GM21515 (cell line): ENCODE measurements at regions not wholly inside any gene's neighbourhood (a gene's known extent, or its start where the extent isn't known, plus 50 kb on each side); places are given as distances from the start of the nearest gene placed in this dataset.

Experiments used
- ATAC-seq: cut with Tn5 transposase; IDR thresholded peaks from one replicate; pipeline ENCODE4 v1.9.1; 2021; ENCODE audit not compliant: unreplicated experiment

DNA sequence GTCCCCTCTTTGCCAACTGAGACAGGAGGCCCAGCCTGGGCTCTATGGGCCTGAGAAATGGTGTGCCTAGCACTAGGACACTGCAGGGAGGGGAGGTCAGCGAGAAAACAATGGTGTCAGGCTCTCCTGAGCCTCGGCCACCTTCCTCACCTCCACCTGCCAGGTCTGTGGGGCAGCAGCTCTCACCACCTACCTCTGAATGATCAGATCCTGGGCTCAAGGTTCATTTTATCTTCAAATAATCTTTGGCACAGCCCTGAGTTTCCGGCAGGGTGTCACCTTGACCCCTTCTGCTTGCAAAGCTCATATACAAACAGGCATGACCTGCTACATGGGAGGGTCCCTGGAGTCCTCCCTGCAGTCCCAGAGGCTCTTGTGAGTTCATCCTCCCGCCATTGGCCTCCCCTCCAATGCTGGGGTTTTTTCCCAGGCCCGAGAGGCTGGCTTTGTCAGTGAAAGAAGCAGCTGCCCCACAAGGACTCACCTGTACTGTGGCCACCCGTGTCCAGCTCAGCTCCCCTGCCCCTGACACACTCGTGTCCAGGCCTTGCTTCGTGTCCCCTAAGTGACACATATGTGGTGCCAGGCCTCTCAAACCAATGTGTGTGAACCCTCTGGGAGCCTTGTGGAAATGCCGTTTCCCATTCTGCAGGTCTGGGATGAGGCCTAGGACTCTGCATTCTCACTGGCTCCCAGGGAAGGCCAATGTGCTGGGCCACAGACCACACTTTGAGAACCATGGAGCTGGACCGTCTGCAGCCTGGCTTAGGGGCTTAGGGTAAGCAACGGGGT is 176.8 kb upstream of the CIBAR2 start:
- ATAC-seq = no peak

DNA sequence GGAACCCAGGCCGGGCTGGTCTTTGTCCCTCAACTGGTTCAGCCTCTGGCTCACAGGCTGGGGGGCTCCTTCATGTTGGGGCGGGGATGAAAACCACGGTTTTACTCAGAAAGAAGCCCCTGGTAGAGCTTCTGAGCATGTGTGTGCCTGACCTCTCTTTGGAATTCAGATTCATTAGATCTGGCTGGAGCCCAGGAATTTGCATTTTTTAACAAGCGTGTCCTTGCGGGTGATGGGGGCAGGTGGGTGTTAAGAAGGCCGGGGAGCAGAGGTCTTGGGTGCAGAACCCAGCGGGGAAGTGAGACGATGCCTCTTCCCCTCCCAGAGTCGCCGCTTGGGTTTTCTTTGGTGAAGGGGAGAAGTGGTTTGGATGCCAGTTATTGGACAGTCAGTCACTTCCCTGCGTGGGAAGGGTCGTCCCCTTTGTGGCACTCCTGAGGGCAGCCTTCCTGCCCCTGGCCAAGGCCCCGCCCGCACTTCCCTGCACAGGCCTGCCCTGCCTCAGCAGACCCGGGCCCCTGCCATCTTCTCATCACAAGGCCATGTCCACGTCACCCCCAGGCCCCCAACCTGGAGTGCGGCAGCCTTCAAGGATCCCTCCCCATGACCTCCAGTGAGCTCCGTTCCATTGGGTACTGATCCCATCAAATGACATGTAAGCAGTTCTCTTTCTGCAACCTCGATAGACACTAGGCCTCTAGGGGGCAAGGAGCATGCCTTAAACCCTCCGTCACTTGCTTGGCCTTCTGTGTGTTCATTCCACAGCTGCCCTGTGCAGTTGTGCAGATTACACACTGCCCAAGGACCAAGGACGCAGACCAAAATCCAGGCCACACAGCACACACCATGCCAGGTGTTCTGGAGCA is 177.7 kb upstream of the CIBAR2 start:
- ATAC-seq = no peak

DNA sequence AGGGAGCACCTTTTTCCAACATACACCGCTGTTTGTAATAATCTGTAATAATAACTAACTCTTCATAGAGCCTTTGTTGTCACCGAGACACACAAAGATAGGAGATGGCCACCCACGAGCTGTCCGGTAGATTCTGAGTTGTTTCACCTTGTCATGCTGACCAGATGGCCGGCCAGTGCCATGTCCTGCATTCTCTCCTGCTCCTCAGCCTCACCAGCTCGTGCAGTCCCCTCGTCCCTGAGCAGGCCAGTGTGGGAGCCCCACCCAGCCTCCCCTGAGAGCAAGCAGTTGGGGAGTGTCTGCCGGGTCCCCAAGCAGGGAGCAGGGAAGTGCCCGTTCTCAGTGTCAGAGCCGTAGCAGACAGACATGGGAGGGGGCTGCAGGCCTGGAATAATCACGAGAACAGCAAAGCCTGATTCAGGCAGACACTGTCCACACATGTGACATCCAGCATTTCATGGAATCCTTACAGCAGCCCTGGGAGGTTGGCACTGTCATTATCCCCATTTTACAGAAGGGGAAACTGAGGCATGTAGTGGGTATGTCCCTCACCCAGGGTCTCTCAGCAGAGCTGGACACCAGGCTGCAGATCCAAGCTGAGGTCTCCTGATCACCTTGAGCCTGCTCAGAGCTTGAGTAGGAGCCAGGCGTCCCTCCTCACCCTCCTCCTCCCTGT is 178.5 kb upstream of the CIBAR2 start:
- no peak for ATAC-seq

DNA sequence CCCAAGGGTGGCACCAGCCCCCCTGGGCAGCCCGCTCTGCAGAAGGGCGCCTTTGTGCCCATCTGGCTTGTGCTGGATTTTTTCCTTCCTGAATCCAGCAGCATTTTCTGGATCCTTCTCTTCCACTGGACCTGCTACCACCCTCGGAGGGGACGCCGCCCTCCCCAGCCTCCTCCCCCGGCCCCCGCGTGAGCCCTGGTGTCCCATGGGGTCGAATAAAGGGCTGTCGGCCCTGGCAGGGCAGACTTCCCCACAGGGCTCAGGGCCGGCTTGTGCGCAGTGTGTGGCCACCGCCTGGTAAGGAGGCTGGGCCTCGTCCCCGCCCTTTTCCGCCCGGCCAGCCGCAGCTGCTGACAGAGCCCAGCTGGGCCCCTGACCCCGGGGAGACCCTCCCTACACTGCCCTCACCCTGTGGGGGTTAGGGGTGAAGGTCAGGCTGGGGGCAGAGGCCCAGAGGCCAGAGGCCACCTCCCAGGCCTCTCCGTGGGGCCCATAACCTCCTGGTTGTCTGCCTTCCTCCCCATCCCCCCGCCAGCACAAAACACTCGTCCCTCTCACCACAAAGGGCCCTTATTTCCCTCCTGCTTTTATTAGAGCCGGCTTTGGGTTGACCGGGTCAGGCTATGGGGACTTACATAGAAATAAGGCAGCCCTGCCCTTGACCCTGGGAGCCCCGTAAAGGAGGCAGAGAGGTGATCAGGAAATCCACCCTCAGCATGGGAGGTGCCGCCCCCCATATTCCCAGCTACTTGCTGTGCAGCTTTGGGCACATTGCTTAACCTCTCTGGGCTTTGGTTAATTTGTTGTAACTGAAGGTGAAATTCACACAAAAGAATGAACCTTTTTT is 179.3 kb upstream of the CIBAR2 start:
- no peak for ATAC-seq

DNA sequence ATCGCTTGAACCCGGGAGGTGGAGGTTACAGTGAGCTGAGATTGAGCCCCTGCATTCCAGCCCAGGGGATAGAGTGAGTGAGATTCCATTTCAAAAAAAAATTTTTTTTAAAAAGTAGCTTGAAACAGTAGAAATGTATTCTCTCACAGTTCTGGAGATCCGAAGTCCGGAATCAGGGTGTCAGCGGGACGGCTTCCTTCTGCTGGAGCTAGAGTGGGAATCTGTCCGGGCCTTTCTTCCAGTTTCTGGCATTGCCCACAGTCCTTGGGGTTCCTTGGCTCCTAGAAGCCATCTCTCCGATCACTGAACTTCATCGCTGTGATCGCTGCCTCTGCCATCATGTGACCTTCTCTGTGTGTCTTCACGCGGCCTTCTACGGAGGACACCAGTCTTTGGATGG is 181.2 kb upstream of the CIBAR2 start:
- no peak for ATAC-seq

DNA sequence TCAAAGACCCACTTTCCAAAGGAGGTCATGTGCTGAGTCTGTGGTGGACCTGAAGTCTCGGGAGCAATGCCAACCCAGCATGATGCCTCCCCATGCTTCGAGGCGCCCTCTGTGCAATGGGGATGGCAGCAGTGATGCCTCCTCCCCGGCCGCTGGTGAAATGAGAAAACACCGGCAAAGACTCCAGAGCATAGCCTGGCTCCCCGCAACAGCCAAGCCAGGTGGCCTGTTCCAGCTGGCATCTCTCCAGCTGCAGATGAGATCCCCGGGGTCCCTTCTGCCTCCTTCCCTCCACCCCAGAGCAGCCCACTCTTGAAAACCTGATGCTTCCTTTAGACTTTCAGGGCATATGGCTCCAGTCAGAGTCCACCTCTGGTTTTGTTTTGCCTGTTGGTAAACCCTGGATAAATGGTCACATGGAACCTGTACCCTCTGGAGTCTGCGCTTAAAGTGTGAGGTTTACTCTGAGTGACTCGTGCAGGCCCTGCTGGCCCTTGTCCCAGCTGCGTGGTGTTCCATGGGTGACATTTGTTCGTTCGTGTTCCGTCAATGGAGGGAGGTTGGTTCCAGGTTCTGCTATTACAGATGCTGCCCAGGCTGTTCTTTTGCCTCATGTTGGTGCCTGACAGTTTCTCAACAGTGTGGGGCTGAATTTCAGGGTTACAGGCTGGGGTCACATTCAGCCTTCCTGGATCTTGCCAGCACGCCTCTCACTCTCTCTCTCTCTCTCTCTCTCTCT is 181.8 kb upstream of the CIBAR2 start:
- no peak for ATAC-seq

DNA sequence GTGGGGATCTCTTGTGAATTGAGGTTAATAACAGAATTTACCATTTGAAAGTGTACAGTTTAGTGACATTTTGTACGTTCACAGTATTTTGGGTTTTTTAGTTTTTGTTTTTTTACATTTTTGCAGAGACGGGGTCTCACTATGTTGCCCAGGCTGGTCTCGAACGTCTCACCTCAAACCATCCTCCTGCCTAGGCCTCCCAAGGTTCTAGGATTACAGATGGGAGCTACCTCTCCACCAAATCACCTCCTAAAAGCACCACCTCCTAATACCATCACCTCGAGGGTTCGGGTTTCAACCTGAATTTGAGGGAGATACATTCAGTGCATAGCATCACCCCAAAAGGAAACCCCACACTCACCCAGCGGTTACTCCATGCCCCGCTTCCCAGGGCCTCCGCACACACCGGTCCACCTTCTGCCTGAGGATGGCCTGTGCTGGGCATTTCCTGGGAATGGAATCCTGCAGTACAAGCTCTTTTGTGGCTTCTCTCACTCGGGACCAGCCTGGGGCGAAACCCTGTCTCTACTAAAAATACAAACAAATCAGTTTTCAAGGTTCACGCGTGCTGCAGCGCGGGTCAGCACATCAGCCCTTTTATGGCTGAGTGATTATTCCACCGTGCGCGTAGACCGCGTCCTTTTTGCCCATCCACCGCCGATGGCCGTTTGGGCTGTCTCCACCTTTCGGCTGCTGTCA is 182.7 kb upstream of the CIBAR2 start:
- no peak for ATAC-seq

DNA sequence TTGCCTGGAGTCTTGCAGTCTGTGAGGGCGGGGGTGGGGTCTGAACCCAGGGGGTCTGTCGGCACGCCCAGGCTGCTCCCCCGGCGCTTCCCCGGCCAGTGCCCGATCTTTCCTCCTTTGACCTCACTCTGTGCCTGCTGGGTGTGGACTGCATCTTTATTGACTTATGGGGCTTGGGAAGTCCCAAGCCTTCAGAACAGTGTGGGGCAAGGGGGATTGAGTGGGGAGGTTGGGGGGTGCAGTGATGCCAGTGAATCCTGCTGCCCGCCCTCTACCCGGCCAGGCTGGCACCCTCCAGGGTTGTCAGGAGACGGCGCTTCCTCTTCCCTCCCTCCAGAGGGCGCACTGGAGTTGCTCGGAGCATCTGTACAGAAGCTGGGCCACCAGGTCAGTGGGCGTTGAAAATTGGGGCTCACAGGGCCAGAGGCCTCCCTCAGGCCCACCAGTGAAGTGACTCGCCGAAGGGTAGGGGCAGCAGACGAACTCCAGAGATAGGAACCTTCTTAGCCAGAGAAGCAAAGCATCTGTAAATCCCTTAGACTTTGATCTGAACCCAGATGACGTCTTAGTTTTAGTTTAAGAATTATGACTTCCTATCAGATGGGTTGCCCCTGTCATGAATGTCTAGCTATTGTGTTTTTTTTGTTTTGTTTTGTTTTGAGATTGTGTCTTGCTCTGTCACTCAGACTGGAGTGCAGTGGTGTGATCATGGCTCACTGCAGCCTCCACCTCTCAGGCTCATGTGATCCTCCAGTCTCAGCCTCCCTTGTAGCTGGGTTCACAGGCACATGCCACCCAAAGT is 184.8 kb upstream of the CIBAR2 start:
- ATAC-seq = no peak

DNA sequence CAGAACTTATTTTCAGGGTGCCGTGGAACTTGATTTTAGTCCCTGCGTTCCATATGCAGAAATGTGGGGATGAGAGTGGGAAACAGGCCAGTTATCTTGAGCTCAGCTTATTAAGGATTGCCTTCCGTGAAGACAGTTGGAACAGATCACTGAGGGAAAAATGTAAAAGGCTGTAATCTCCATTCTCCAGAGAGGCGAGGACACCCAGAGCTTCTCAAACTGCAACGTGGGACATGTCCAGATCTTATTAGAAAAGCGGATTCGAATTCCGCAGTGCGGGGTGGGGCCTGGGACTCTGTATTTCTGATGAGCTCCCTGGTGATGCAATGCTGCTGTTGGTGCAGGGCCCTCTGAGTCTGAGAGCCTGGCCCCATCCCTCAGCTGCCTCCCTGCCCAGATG is 185.6 kb upstream of the CIBAR2 start:
- ATAC-seq = no peak

DNA sequence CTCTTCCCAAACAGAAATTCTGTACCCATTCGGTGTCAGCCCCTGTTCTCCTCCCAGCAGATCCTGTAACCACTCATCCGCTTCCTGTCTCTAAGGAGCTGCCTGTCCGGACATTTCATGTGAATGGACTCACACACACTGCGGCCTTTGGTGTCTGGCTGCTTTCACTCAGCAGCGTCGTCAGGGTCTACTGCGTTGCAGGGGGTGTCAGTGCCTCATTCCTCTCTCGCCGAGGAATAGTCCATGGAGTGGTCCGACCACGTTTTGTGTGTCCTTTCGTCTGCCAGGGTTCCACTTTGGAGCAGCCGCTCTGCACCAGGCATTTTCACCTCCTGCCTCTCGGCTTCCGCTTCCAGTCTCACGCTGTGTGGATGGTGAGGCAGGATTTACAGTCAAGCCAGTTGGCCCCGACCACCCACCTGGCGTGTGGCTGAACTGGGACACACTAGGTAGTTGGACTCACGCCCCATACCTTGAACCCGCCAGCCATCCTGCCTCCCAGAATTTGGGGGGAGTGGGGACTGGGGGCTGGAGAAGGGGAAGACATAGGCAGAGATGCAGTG is 188.2 kb upstream of the CIBAR2 start:
- ATAC-seq = no peak

DNA sequence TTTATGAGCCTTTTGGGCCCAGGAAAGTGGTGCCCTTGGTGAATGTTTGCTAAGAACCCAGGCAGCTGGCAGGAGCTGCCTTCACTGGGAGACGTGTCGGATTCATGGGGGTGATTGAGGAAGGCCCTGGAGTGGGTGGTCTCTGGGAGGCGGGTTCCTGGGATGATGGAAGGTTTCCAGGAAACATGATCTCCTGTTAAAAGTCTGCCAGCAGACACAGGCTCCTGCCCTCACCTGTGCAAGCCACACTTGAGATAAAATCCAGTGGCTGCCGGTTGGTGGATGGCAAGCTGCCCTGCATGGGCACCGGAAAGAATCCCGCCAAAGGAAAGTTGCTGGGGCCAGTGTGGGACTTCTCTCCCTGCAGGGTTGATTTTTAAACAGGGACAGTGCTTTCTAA is 189.0 kb upstream of the CIBAR2 start:
- ATAC-seq = no peak

DNA sequence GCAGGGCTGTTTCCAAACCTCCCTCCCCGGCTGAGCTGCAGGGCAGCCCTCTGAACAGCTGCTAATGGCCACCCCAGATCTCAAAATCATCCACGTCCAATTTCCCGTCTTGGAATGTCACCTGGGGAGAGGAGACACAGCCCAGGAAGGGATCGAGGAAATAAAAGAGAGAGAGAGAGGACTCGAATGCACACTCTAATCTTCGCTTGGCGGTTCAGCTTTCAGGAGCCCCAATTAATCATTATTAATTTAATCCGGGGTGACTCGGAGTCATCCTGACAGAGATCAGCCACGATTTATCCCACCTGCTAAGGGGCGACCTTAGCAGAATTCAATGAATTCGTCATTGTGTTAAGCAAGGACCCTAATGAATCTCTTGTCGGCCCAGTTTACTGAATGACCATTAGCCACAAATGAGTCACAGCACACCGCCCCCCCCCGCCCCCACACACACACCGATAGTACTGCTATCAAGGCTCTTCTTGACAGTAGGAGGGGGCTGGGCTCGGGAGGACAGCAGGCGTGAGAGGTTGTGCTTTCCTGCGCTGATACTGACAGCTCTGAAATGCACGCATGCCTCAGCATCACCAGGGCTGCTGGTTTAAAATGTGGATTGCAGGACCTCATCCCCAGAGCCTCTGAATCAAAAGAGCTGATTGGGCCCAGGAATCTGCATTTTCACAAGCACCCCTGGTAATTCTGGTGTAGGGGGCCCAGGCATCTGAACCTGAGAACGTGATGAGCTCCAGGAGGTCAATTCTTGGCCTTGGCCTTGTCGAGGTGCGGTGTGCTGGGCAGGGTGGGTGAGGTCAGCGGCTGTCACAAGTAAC is 190.0 kb upstream of the CIBAR2 start:
- no peak for ATAC-seq

DNA sequence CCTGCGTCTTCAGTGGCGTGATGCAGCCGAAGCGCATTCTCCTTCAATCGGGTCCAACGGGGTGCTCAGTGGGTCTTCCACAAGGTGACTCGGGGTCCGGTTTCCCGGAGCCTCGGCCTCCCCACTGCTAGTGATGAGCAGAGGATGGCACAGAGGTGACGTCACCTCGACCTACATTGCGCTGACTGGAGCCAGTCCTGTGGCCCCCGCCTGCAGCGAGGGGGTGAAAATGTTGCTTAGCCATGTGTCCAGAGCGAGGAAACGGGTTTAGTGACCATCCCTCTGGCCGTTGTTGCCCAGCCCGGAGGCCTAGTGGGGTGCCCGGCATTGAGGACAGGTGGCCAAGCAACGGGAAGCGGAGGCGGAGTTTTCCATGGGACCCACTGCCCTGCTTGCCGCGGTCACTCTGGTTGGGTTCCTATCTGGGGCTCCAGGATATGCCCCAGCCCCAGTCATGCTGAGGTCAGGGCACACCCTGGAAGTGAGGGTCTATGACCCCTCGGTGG is 190.6 kb upstream of the CIBAR2 start:
- no peak for ATAC-seq

DNA sequence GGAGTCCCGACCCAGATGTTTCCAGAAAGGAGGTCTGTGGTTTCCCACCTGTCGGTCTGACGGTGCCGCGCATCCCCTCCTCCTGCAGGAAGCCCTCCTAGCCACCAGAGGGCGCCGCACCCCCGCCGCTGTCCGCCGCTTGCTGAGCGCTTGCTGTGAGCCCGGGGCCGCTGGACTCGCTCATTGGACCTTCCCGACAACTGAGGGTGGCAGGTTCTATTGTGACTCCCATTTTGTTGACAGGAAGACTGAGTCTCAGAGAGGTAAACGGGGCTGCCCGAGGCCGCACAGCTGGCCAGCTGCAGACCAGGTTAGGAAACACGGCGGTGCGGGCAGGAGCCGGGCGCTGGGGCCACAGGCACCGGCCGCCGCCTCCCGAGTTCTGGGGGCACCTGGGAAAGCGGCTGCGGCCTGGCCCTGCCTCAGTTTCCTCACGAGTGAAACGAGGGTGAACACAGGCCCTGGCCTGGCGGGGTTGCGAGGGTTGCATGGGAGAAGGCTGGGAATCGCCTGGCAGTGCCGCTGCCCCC is 191.1 kb upstream of the CIBAR2 start:
- ATAC-seq = no peak

DNA sequence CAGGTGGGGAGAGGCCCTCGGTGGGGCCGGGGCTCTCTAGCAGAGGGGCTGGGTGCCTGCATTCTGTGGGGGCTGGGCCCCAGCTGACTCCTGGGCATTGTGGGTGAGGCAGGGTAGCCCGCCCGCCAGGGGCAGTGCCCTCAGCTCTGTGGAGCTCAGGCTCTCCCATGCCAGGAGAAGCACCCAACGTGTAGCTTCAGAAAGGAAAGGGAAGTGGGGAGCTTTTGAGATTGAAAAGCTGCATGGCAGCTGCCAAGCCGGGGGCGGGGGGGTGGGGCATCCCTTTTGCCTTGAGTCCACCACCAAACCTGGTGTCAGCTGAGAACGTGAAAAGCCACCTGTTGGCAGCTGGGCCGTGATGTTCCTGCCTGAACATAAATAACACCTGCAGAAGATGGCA is 192.1 kb upstream of the CIBAR2 start:
- no peak for ATAC-seq

DNA sequence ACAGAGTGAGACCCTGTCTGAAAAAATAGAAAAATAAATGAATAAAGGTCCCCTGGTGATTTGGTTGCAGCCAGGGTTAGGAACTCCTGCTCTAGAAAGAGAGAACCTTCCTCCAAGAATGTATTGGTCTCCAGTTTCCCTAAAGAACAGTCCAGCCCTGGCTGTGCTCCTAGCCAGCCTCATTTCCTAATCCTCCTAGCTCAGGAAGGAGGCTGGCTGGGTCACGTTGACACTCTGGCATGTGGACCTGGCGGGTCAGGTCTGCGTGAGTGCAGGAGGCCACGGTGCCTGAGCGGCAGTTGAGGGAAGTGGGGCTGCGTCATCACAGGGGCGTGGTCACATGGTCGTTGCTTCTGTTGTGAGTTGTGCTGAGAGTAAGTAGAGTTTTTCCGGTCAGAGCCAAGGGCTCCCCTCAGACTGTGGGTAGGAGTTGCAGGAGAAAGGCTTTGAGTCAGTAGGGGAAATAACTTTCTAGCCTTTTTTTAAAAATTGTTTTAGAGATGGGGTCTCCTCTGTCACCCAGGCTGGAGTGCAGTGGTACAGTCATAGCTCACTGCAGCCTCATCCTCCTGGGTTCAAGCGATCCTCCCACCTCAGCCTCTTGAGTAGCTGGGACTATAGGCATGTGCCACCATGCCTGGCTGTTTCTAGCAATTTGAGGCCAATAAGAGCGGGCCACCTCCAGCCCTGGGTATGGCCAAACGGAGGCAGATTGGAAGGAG is 194.0 kb upstream of the CIBAR2 start:
- peak; percentile 58 for ATAC-seq
